H1 (cell line): ENCODE measurements at regions not wholly inside any gene's neighbourhood (a gene's known extent, or its start where the extent isn't known, plus 50 kb on each side); places are given as distances from the start of the nearest gene placed in this dataset.

ENCODE experiments used
- CTCF ChIA-PET: fragments of 300-600 bp; sonication (Branson Sonifier 250); formaldehyde crosslinking; loops from one replicate; lab custom pipeline; 2021; ENCODE audit not compliant: partially characterized antibody; lab: Charles Lee
- POLR2A ChIA-PET: fragments of 300-600 bp; sonication (Branson Sonifier 250); formaldehyde crosslinking; loops from one replicate; lab custom pipeline; 2021; ENCODE audit warnings: inconsistent platforms; ENCODE audit not compliant: partially characterized antibody; lab: Charles Lee
- DNase-seq, 2 experiments: peaks; one replicate each; pipeline versions ENCODE4 v3.0.0 to v3.0.0-alpha.2; 2010 to 2022; ENCODE audit warnings: low spot score in 2 of 2, low read depth in 1 of 2, mixed read lengths in 1 of 2
- FAIRE-seq: peaks from 2 replicates; lab custom pipeline; 2011; peaks lifted over from hg19 to GRCh38; lab: Jason Lieb, UNC
- H2AFZ ChIP-seq: 2 replicates; pipeline ENCODE4 v1.8.1; 2012; ENCODE audit warnings: low read length, inconsistent platforms
- H2AK5ac ChIP-seq: 2 replicates; pipeline ENCODE4 v1.6.1; 2013; ENCODE audit warnings: low read depth, low read length
- H2BK120ac ChIP-seq: replicated peaks from 2 replicates; pipeline ENCODE3; 2013; ENCODE audit warnings: low read depth, low read length, inconsistent platforms
- H2BK12ac ChIP-seq: 2 replicates; pipeline ENCODE4 v1.6.1; 2013; ENCODE audit warnings: low read depth, low read length
- H2BK15ac ChIP-seq: 2 replicates; pipeline ENCODE4 v1.6.1; 2013; ENCODE audit warnings: low read length
- H2BK20ac ChIP-seq: 2 replicates; pipeline ENCODE4 v1.6.1; 2013; ENCODE audit warnings: low read length
- H2BK5ac ChIP-seq: 2 replicates; pipeline ENCODE4 v1.6.1; 2013; ENCODE audit warnings: low read depth, low read length
- H3K14ac ChIP-seq: 2 replicates; pipeline ENCODE4 v1.6.1; 2013; ENCODE audit warnings: inconsistent platforms; ENCODE audit not compliant: insufficient read length
- H3K18ac ChIP-seq: 2 replicates; pipeline ENCODE4 v1.6.1; 2013; ENCODE audit warnings: low read length; ENCODE audit errors: extremely low read depth
- H3K23ac ChIP-seq: 2 replicates; pipeline ENCODE4 v1.6.1; 2013; ENCODE audit warnings: inconsistent platforms; ENCODE audit not compliant: insufficient read length
- H3K23me2 ChIP-seq: 2 replicates; pipeline ENCODE4 v1.6.1; 2013; ENCODE audit warnings: low read depth, low read length
- H3K27ac ChIP-seq: 2 replicates; pipeline ENCODE4 v1.6.1; 2011; ENCODE audit warnings: low read depth, low read length, inconsistent platforms
- H3K27me3 ChIP-seq, 4 experiments: replicated peaks in 1 of 4; 1 replicate in 1 of 4; 2 replicates in 3 of 4; pipeline versions ENCODE4 v1.6.1 to v1.8.1; 2011 to 2013; ENCODE audit warnings: low read length in 3 of 4, mild to moderate bottlenecking in 3 of 4, inconsistent platforms in 2 of 4, mixed read lengths in 2 of 4, moderate library complexity in 1 of 4; ENCODE audit not compliant: control insufficient read depth in 3 of 4, insufficient read depth in 3 of 4; ENCODE audit errors: extremely low read depth in 1 of 4
- H3K36me3 ChIP-seq, 4 experiments: 2 replicates each; pipeline versions ENCODE4 v1.6.1 to v1.8.1; 2011 to 2013; ENCODE audit warnings: mild to moderate bottlenecking in 4 of 4, low read length in 3 of 4, moderate library complexity in 2 of 4, control low read depth in 1 of 4, inconsistent platforms in 1 of 4; ENCODE audit not compliant: insufficient read depth in 4 of 4, control insufficient read depth in 2 of 4
- H3K4ac ChIP-seq: replicated peaks from 2 replicates; pipeline ENCODE3; 2013; ENCODE audit warnings: low read length, low read depth, mixed read lengths, inconsistent platforms; ENCODE audit not compliant: insufficient read length
- H3K4me1 ChIP-seq, 4 experiments: replicated peaks in 1 of 4; 1 replicate in 1 of 4; 2 replicates in 3 of 4; pipeline versions ENCODE4 v1.6.1 to v1.8.1; 2011 to 2013; ENCODE audit warnings: low read length in 3 of 4, inconsistent platforms in 2 of 4, mixed read lengths in 1 of 4; ENCODE audit not compliant: insufficient read depth in 4 of 4, control insufficient read depth in 3 of 4
- H3K4me2 ChIP-seq, 2 experiments: 2 replicates each; pipeline versions ENCODE4 v1.6.1 to v1.8.1; 2011 to 2013; ENCODE audit warnings: low read depth in 2 of 2, low read length in 2 of 2, control low read depth in 1 of 2, inconsistent platforms in 1 of 2, mild to moderate bottlenecking in 1 of 2; ENCODE audit not compliant: insufficient read depth in 1 of 2
- H3K4me3 ChIP-seq, 4 experiments: fragments of 200-600, 300-600 bp in 1 of 4; sonication (generic), shearing (Covaris generic), sonication (Bioruptor Twin) in 1 of 4; 2 replicates each; pipeline versions ENCODE4 v1.5.1 to v1.8.1; 2011 to 2016; ENCODE audit warnings: low read length in 4 of 4, low read depth in 3 of 4, control low read depth in 2 of 4, inconsistent platforms in 2 of 4, mild to moderate bottlenecking in 2 of 4, mixed read lengths in 1 of 4, moderate library complexity in 1 of 4; ENCODE audit not compliant: insufficient read depth in 2 of 4; ENCODE audit errors: extremely low read depth in 1 of 4
- H3K56ac ChIP-seq: replicated peaks from 2 replicates; pipeline ENCODE3; 2013; ENCODE audit warnings: low read depth, mild to moderate bottlenecking, mixed read lengths, low read length, inconsistent platforms; ENCODE audit not compliant: insufficient read length
- H3K79me1 ChIP-seq: 2 replicates; pipeline ENCODE4 v1.6.1; 2013; ENCODE audit warnings: low read depth, low read length, control low read depth
- H3K79me2 ChIP-seq, 2 experiments: 2 replicates each; pipeline versions ENCODE4 v1.6.1 to v1.8.1; 2012 to 2013; ENCODE audit warnings: low read length in 2 of 2, mild to moderate bottlenecking in 2 of 2, inconsistent platforms in 1 of 2; ENCODE audit not compliant: insufficient read depth in 2 of 2, control insufficient read depth in 1 of 2
- H3K9ac ChIP-seq, 4 experiments: replicated peaks in 1 of 4; 1 replicate in 1 of 4; 2 replicates in 3 of 4; pipeline versions ENCODE4 v1.6.1 to v1.8.1; 2011 to 2013; ENCODE audit warnings: low read depth in 3 of 4, low read length in 3 of 4, control low read depth in 2 of 4, mild to moderate bottlenecking in 2 of 4, moderate library complexity in 2 of 4, inconsistent platforms in 1 of 4; ENCODE audit errors: extremely low read depth in 1 of 4
- H3K9me3 ChIP-seq, 2 experiments: 2 replicates each; pipeline versions ENCODE4 v1.6.1 to v1.8.1; 2012 to 2013; ENCODE audit warnings: mild to moderate bottlenecking in 2 of 2, moderate library complexity in 2 of 2, control low read depth in 1 of 2, inconsistent platforms in 1 of 2, low read depth in 1 of 2, low read length in 1 of 2, mixed read lengths in 1 of 2; ENCODE audit not compliant: insufficient read depth in 2 of 2
- H4K20me1 ChIP-seq, 2 experiments: replicated peaks in 1 of 2; 2 replicates each; pipeline versions ENCODE3 to v1.8.1; 2011 to 2013; ENCODE audit warnings: inconsistent platforms in 2 of 2, low read length in 2 of 2, mild to moderate bottlenecking in 1 of 2; ENCODE audit not compliant: insufficient read depth in 2 of 2, control insufficient read depth in 1 of 2
- H4K5ac ChIP-seq: 2 replicates; pipeline ENCODE4 v1.6.1; 2013; ENCODE audit warnings: low read length, low read depth, mixed read lengths, inconsistent platforms; ENCODE audit not compliant: insufficient read length
- H4K8ac ChIP-seq: 2 replicates; pipeline ENCODE4 v1.8.0; 2013; ENCODE audit warnings: mild to moderate bottlenecking, moderate library complexity, low read length, inconsistent platforms; ENCODE audit not compliant: insufficient read depth; ENCODE audit errors: extremely low read depth
- H4K91ac ChIP-seq: replicated peaks from 2 replicates; pipeline ENCODE3; 2013; ENCODE audit warnings: low read length, mixed read lengths, inconsistent platforms; ENCODE audit not compliant: insufficient read length
- ASH2L ChIP-seq: fragments of 200-600, 300-600 bp; sonication (generic); IDR thresholded peaks from one replicate; pipeline ENCODE4 v1.7.1; 2017; ENCODE audit warnings: low read length
- BCL11A ChIP-seq, 2 experiments: IDR thresholded peaks; one replicate each; pipeline ENCODE4 v1.6.1; 2011; ENCODE audit warnings: low read depth in 2 of 2, low read length in 2 of 2, mild to moderate bottlenecking in 2 of 2
- CHD1 ChIP-seq: IDR thresholded peaks from 2 replicates; pipeline ENCODE4 v1.6.1; 2012; ENCODE audit warnings: low read depth, low read length, improper control_type of control experiment
- HDAC6 ChIP-seq: IDR thresholded peaks from one replicate; pipeline ENCODE4 v1.7.1; 2012; ENCODE audit warnings: low read depth, mild to moderate bottlenecking, inconsistent platforms, low read length, moderate library complexity
- KDM5A ChIP-seq: fragments of 200-600 bp; IDR thresholded peaks from 2 replicates; pipeline ENCODE4 v1.7.1; 2012; ENCODE audit warnings: mild to moderate bottlenecking, low read length, inconsistent platforms, mixed read lengths
- POLR2AphosphoS5 ChIP-seq: IDR thresholded peaks from 2 replicates; pipeline ENCODE4 v1.6.1; 2011; ENCODE audit warnings: low read depth, low read length
- RAD21 ChIP-seq, 2 experiments: IDR thresholded peaks in 1 of 2; conservative IDR thresholded peaks in 1 of 2; 2 replicates each; pipeline ENCODE4 v1.6.1; 2011; ENCODE audit warnings: low read depth in 2 of 2, low read length in 2 of 2, improper control_type of control experiment in 1 of 2, inconsistent platforms in 1 of 2, mild to moderate bottlenecking in 1 of 2, moderate library complexity in 1 of 2
- RBBP5 ChIP-seq: IDR thresholded peaks from 2 replicates; pipeline ENCODE4 v1.7.1; 2012; ENCODE audit warnings: low read depth, mild to moderate bottlenecking, inconsistent platforms, low read length, moderate library complexity, borderline replicate concordance
- SIRT6 ChIP-seq: IDR thresholded peaks from one replicate; pipeline ENCODE4 v1.7.1; 2012; ENCODE audit warnings: low read length, inconsistent platforms
- SRF ChIP-seq: IDR thresholded peaks from 2 replicates; pipeline ENCODE4 v1.6.1; 2011; ENCODE audit warnings: mild to moderate bottlenecking, low read depth, low read length, moderate library complexity
- SUZ12 ChIP-seq: fragments of 200-600 bp; sonication (generic); IDR thresholded peaks from 2 replicates; pipeline ENCODE4 v1.6.1; 2012; ENCODE audit warnings: mild to moderate bottlenecking, inconsistent platforms, low read length, moderate library complexity, mixed read lengths
- WGBS, 2 experiments: shearing (Covaris generic) in 1 of 2; methylation state at CpG; one replicate each; pipeline versions ENCODE4 v1.1.6 to v1.1.7; 2013 to 2015; ENCODE audit warnings: low lambda C conversion rate in 2 of 2, mixed read lengths in 2 of 2, inconsistent platforms in 1 of 2, low coverage in 1 of 2, missing lambda C conversion rate in 1 of 2; ENCODE audit not compliant: insufficient replicate concordance in 2 of 2, insufficient coverage in 1 of 2, insufficient read length in 1 of 2; ENCODE audit errors: extremely low coverage in 1 of 2, missing lambda C conversion rate in 1 of 2; 5-methylcytosine and 5-hydroxymethylcytosine counted together
- TF ChIP-seq, protein P1 (sequence below): IDR thresholded peaks from 2 replicates; pipeline ENCODE4 v1.6.1; 2012; ENCODE audit warnings: low read length, inconsistent platforms
- TF ChIP-seq, protein P2 (sequence below): IDR thresholded peaks from 2 replicates; pipeline ENCODE4 v1.6.1; 2012; ENCODE audit warnings: inconsistent platforms

DNA sequence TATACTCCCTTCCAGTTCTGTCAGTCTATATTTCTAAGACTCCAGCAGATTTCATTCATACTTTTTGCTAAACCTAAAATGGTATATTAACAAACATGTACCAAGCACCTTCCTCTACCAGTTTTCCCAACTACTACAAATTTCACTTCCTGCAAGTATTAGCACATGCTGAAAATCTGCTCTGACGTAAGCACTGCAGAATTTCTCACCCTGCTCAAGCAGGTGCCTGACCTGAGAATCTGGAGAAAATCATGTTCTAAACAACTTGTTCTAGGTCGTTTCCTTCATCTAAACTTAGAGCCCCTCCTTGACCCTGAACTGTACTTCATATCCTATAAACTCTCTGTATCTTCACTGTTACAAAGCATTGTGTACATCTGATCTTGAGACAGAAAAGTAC, 380.7 kb upstream of the NOCT start:
- FAIRE-seq: no peak
- CTCF ChIA-PET: no interaction called here
- no peak for TF ChIP-seq SIRT6
- no peak for TF ChIP-seq SRF
- TF ChIP-seq POLR2AphosphoS5: no peak
- TF ChIP-seq CHD1: no peak
- no peak for TF ChIP-seq SUZ12
- no peak for TF ChIP-seq KDM5A
- no peak for TF ChIP-seq BCL11A (IDR thresholded peaks at IDR 0.05; ENCODE audit: low read depth in 2 of 2, low read length in 2 of 2)
- no peak for TF ChIP-seq RAD21 (IDR thresholded peaks at IDR 0.05 in 1 of 2, conservative IDR thresholded peaks at IDR 0.05 in 1 of 2; ENCODE audit: low read depth in 2 of 2, low read length in 2 of 2)
- TF ChIP-seq, protein P1, sequence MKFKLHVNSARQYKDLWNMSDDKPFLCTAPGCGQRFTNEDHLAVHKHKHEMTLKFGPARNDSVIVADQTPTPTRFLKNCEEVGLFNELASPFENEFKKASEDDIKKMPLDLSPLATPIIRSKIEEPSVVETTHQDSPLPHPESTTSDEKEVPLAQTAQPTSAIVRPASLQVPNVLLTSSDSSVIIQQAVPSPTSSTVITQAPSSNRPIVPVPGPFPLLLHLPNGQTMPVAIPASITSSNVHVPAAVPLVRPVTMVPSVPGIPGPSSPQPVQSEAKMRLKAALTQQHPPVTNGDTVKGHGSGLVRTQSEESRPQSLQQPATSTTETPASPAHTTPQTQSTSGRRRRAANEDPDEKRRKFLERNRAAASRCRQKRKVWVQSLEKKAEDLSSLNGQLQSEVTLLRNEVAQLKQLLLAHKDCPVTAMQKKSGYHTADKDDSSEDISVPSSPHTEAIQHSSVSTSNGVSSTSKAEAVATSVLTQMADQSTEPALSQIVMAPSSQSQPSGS: no peak
- TF ChIP-seq, protein P2, sequence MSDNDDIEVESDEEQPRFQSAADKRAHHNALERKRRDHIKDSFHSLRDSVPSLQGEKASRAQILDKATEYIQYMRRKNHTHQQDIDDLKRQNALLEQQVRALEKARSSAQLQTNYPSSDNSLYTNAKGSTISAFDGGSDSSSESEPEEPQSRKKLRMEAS: no peak
- no peak for TF ChIP-seq ASH2L
- no peak for TF ChIP-seq RBBP5
- TF ChIP-seq HDAC6: no peak

More for the DNA sequence above, 380.7 kb upstream of the NOCT start:
- Histone ChIP-seq H3K14ac (no peak overlapping the region), H4K20me1 (no peaks in the 10 kb centered on the region), H2BK20ac (no peak overlapping the region), H3K79me2 (no peaks in the 10 kb centered on the region), H4K5ac (no peak overlapping the region), H4K91ac (no peak overlapping the region), H2AK5ac (no peak overlapping the region), H3K4me3 (no peak overlapping the region), H3K56ac (no peak overlapping the region), H2BK15ac (no peak overlapping the region), H3K23ac (no peak overlapping the region), H2BK120ac (no peak overlapping the region), H3K4ac (no peak overlapping the region), H3K4me1 (peaks cover 0 to 4% (median 0%) of the 10 kb centered on the region in 4 experiments; a peak in 1 of 7 replicates), H2BK5ac (no peak overlapping the region), H3K23me2 (no peaks in the 10 kb centered on the region), H3K27ac (no peak overlapping the region), H3K79me1 (no peaks in the 10 kb centered on the region), H3K4me2 (no peak overlapping the region), H3K9ac (no peak overlapping the region), H3K18ac (no peak overlapping the region), H2BK12ac (no peak overlapping the region), H3K9me3 (no peaks in the 10 kb centered on the region; a peak in 1 of 4 replicates), H2AFZ (no peak overlapping the region), H3K27me3 (no peaks in the 10 kb centered on the region), H4K8ac (no peak overlapping the region), H3K36me3 (no peaks in the 10 kb centered on the region)
- 86% methylated on average over 2 of the region's 2 CpGs; no CpG with 5 or more reads in 1 of the 2 experiments for WGBS, 2 experiments
- POLR2A ChIA-PET: no interaction called here
- no peak for DNase-seq
